ENCODE measurements at regions not wholly inside any gene's neighbourhood (a gene's known extent, or its start where the extent isn't known, plus 50 kb on each side); places are given as distances from the start of the nearest gene placed in this dataset.
"Not testable (repeated sequence)": the region's sequence is repeated elsewhere in the genome, so short reads cannot be mapped to it uniquely, and the experiment has no call there.

DNA sequence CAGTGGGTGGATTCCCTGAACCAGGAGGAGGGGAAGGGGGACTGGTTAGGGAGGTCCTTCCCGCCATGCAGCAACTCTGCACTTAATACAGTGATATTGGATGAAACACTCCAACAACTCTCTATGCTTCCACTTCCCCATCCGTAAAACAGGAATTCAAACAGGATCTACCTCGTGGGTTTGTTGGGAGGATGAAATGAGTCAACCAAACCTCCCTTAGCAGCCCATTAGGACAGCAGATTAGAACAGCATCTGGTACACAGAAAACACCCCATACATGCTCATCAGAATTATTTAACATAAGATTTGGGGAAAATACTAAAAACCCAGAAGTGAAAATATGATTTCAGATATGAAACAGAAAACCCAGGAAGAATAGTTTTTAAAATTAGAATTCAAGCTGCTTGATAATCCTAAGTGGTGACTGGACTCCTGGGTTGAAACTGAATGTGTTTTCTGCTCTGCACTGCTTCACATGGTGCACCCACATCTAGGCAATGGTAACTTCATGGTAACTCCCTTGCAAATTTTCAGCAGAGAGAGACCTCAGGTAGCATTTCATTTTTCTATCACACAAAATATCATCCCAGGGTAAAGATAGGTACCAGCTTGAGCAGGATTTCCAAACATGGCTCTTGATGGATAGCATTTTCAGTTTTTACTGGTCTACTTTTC, 326.8 kb upstream of the FRG2C start:
- intact Hi-C loops (cut with DNase I): no loop called here
- no peak for ATAC-seq (ENCODE audit: poor library complexity)
- no peak for DNase-seq

DNA sequence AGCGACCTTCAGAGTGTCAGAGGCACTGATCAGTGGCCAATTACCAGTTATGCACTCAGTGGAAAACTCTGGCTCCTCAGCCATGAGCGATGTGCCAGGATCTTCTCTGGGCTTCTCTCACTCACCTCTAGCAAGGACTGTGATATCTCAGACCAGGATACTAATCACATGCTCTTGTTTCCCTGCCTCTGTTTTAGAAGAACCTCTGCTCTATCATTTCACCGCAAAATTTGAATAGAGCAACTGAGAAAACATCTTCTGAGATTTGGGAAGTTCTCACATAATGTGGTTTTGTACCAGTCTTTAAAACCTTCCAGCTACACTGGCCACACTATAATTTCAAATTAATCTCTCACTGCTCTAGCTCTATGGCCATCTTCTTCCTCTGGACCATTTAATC, 325.8 kb upstream of the FRG2C start:
- DNase-seq: no peak
- intact Hi-C loops (cut with DNase I): no loop called here
- ATAC-seq (ENCODE audit: poor library complexity): no peak

DNA sequence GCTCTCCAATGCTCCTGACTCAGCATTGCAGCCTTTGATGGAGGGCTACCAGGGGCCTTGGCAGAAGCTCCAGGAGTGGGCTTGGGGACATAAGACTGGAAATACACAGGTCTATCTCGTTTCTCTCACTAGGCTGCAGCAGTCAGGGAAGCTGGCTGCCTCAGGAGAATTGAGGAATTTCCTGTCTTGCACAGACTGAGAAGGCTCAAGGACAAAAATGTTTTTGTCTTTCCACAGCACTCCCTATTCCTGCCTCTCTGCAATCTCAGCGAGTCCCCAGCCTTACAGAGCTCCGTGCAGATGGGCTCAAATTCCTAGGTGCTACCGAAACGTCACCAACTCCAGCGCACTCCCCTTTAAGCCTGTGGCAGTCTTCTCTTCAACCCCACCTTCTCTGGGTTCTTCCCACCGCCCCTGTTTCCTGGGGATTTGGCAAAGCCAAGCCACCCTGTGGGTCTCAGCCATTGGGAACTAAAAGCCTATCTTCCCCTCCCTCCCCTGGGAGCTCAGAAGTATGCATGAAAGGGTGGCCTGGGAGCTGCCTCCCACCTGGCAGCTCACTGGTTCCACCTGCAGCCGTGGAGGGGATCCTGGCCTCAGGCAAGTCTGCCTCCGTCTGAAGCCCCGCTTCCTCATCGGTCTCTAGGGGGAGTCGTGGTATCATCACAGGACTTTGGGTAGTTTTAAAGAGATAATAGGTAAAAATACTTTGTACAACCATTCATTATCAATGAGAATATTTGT, 322.6 kb upstream of the FRG2C start:
- DNase-seq (no peak), ATAC-seq (ENCODE audit: poor library complexity) (peak; percentile 34)
- intact Hi-C loops (cut with DNase I): no loop called here

DNA sequence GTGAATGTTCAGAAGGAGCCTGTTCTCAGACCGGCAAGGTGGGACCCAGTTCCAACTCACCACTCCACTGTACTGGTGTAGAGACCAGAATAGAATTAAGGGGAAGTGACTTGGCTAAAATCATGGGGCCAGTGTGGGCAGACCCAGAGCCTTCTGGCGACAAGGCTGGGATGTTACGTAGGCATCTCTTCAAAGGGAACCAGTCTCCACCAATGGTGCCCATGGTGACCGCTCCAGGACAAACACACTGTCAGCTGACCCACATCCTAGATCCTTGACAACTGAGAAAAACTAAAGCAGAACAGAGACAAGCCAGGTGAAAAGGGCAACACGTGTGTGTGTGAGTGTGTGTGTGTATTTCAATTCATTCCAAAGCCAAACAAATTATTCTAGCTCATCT, 321.7 kb upstream of the FRG2C start:
- DNase-seq (no peak), ATAC-seq (ENCODE audit: poor library complexity) (peak; percentile 15)
- intact Hi-C loops (cut with DNase I): no loop called here

DNA sequence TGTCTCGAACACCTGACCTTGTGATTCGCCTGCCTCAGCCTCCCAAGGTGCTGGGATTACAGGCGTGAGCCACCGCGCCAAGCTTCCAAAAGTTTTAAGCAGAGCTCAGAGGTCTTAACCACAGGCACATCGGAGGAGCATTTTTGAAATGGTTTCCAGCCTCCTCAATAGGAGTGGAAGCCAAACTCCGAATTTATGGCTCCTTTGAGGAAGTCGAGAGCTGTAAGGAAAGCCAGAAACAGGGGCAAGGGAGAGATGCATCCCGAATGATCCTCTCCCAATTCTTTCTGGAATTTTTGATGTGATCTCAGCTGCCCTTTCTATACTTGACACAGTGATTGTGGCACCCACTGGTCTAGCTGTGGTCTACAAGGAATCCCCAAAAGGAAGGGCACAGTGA, 313.6 kb upstream of the FRG2C start:
- DNase-seq; ATAC-seq (ENCODE audit: poor library complexity); intact Hi-C loops (cut with DNase I): not testable (repeated sequence)

DNA sequence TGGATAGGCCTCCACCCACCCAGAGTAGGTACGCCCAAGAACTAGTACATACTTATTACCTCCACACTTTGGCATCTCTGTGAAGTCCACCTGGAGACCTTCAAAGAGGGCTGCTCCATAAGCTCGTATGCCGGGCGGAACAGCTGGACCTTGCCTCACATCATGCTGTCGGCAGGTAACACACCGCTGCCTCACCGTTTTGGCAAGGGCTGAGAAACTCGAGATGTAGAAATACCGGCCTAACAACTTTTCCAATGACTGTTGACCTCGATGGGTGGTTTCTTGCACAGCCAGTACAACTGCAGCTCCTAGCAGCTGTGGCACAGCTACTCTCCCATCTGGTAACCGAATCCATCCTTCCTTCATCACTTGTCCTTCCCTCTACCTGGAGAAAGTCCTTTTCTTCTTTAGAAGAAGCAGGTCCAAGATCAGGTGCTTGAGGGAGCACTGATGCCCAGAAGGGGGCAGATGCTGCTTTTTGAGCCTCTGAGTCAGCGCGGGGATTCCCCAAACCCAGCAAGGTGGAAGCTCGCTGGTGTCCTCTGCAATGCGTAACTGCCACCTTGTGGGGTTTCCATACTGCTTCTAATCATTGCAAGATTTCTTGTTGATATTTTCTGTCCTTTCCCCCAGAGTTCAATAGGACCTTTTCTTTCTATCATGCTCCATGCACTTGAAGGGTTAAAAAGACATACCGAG, 301.9 kb upstream of the FRG2C start:
- intact Hi-C loops (cut with DNase I): not testable (repeated sequence)

DNA sequence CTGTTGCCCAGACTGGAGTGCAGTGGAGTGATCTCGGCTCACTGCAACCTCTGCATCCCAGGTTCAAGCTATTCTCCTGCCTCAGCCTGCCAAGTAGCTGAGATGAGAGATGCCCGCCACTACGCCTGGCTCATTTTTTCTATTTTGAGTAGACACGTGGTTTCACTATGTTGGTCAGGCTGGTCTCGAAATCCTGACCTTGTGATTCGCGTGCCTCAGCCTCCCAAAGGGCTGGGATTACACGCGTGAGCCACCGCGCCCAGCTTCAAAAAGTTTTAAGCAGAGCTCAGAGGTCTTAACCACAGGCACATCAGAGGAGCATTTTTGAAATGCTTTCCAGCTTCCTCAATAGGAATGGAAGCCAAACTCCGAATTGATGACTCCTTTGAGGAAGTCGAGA, 291.2 kb upstream of the FRG2C start:
- ATAC-seq (ENCODE audit: poor library complexity); intact Hi-C loops (cut with DNase I); DNase-seq: not testable (repeated sequence)

More for the DNA sequence above, 301.9 kb upstream of the FRG2C start:
- DNase-seq; ATAC-seq (ENCODE audit: poor library complexity): not testable (repeated sequence)

DNA sequence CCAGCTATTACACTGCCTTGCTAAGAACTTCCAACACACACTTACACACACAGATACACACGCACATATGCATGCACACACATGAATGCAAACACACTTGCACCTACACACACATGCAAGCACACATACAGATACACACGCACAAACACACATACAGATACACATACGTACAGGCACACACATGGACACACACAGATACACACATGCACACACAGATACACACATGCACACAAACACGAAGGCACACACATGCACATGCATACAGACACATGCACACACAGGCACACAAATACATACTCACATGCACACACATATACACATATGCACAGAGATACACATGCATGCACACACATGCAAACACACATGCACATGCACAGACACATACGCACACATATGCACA, 284.3 kb upstream of the FRG2C start:
- DNase-seq; ATAC-seq (ENCODE audit: poor library complexity); intact Hi-C loops (cut with DNase I): not testable (repeated sequence)

DNA sequence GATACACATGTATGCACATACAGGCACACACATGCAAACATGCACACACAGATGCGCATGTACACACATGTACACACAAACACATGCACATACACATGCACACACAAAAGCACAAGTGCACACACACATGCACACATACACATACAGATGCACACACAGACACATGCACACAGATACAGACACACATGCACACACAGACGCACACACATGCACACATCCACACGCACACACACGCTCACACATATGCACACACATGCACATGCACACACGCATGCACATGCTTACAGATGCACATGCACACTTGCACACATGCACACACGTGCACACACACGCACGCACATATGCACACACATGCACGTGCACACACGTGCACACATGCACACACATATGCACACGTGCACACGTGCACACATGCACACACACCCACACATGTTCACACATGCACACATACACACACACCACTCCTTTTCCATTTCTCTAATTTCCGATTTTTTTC, 283.8 kb upstream of the FRG2C start:
- ATAC-seq (ENCODE audit: poor library complexity) (no peak), DNase-seq (no peak)
- intact Hi-C loops (cut with DNase I): no loop called here

DNA sequence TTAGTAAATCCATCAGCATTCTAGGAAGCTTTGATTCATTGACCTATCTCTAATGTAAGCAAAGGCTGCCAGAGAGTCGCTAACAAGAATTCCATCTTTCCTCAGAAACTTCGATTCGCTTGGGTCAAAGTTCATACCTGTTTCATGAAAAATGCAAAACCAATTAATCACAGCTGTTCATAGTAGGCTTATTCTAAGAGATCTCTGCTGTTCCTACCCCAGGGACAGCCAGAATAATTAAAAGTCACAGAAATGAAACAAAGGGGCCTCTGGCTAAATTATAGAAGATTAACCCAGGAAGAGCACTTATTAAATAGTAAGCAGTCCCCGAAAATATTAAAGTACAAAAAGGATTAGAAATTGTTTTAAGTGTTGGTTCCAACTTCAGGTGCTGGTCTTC, 280.1 kb upstream of the FRG2C start:
- DNase-seq; ATAC-seq (ENCODE audit: poor library complexity); intact Hi-C loops (cut with DNase I): not testable (repeated sequence)

DNA sequence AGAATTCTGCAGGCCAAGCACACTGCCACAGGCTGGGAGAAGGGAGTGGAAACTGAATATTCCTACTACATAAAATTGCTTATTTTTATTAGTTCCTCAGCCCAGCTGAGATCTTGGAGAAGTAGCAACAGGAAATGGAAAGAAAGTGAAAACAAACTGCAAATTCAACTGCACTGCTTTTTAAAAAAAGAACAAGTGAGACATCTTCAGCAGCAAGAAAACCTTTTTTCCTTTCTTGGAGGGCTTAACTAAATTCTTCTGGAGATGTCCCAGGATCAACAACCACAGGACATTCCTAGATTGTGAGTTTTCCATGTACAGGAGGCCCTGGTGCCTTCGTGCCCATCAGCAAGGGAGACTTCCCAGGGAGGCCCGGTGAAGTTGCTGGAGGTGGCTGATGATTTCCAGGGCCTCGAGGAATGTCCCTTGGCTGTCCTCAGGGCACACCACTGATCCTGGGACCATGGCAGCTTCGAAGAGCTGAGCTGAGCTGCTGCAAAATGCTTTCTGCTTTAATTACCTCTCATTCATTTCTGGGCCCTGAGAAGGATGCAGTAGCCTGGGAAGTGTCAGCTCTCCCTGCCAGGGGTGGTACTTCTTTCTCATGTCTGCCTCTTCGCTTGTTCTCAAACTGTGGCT, 275.5 kb upstream of the FRG2C start:
- DNase-seq; intact Hi-C loops (cut with DNase I); ATAC-seq (ENCODE audit: poor library complexity): not testable (repeated sequence)

DNA sequence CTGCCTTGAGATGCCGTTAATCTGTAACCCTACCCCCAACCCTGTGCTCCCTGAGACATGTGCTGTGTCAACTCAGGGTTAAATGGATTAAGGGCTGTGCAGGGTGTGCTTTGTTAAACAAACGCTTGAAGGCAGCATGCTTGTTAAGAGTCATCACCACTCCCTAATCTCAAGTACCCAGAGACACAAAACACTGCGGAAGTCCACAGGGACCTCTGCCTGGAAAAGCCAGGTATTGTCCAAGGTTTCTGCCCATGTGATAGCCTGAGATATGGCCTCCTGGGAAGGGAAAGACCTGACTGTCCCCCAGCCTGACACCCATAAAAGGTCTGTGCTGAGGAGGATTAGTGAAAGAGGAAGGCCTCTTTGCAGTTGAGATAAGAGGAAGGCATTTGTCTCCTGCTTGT, 270.8 kb upstream of the FRG2C start:
- intact Hi-C loops (cut with DNase I); ATAC-seq (ENCODE audit: poor library complexity); DNase-seq: not testable (repeated sequence)

DNA sequence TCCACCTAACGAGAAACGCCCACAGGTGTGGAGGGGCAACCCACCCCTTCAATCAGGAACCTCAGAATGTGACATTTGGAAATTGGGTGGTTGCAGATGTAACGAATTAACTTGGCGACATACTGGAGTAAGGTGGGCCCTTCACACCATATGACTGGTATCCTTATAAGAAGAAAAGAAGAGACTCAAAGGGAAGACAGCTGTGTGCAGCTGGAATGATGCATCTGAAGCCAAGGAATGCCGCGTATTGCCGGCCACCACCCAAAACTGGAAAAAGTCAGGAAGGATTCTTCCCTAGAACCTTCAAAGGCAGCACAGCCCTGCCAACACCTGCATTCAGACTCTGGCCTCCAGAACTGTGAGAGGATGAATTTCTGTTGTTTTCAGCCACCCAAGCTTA, 270.0 kb upstream of the FRG2C start:
- ATAC-seq (ENCODE audit: poor library complexity); intact Hi-C loops (cut with DNase I); DNase-seq: not testable (repeated sequence)

DNA sequence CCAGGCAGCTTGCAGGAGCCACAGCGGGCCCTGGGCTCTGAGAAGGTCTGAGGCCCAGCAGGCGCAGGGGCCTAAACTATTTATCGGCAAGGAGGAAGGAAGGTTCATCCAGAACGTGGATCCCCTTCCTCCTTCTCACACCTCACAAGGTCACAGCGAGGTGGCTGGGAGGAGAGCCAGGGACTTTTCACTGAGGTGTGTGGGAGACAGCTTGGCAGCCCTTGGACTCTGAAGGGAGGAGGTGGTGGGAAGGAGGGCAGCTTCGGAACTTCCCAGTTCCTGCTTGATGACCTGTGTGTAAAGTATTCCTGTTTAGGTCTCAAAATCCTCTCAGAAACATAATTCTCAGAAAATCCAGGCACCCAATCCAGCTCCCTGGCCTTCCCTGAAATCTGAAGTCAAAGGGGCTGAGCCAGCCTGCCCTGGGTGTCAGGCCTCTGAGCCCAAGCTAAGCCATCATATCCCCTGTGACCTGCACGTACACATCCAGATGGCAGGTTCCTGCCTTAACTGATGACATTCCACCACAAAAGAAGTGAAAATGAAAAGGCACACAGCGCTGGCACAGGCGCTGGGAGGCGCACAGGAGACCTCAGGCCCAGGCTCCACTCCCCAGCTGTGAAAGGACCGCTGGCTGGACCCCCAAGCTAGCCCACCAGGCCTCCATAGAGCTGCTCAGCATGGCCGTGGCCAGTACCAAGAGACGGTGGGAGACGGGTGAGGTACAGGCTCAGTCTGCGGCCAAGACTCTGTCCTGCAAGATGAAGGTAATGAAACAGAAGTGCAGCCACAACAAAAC, 269.4 kb upstream of the FRG2C start:
- intact Hi-C loops (cut with DNase I); ATAC-seq (ENCODE audit: poor library complexity): not testable (repeated sequence)
- DNase-seq: peak; percentile 52

DNA sequence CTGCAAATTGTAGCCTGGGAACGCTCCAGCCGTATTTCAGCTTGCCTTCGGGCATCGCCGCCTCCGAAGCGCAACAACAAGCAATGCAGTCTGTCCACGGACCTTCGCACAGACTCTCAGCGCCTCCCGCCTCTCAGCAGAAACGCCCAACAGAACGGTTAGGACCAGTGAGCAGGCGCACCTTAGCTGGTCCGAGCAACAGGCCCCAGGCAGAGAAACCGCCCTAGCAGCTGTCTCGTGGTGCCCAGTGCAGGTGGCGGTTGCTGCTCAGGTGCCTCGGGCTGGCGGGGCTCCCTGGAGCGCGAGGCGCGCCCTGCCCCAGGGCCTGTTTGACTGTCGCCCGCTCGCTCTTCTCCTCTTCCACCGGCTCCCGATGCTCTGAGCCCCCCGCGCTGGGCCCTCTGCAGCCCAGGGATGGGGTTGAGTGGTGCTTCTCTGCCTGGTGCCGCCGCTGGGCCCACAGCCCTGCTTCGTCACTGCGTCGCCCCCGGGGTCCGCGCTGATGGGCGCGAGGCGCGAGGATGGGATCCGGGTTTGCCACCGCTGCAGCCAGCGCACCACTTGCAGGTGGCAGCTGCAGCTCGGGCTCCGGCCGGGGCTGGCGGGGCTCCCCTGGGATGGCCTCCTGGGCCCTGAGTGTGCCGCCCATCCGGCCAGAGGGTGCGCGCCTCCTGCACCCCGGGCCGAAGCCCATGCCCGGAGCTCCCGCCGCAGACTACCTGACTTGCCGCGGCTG, 268.4 kb upstream of the FRG2C start:
- ATAC-seq (ENCODE audit: poor library complexity) (no peak), DNase-seq (no peak)
- intact Hi-C loops (cut with DNase I): no loop called here

DNA sequence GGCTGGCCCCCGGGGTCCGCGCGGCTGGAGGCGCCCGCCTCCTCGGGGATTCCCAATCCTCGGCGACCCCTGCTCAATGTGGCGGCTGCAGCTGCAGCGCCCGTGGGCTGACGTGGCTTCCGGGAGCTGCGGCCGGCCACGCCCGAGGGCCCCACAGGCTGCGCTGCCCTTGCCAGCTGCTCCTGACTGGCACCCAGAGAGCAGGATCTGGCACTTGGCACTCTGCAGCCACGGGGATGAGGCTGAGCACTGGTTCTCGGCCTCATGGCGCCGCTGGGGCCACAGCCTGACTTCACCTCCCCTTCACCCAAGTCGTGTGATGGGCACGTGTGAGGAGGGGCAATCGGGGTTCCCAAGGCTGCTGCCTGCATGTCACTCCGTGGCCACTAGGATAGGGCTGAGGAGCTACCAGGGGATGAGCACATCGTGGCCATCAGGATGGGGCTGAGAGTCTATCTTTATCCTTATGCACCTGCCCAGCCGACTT, 267.8 kb upstream of the FRG2C start:
- intact Hi-C loops (cut with DNase I): no loop called here
- ATAC-seq (ENCODE audit: poor library complexity): no peak
- no peak for DNase-seq

DNA sequence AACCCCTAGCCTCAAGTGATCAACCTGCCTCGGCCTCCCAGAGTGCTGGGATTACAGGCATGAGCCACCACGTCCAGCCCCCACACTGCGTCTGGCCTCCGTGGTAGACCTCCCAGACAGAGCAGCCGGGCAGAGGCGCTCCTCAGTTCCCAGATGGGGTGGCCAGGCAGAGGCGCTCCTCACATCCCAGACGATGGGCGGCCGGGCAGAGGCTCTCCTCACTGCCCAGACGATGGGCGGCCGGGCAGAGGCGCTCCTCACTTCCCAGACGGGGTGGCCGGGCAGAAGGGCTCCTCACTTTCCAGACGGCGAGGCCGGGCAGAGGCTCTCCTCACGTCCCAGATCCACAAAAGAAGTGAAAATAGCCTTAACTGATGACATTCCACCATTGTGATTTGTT, 266.6 kb upstream of the FRG2C start:
- intact Hi-C loops (cut with DNase I); DNase-seq; ATAC-seq (ENCODE audit: poor library complexity): not testable (repeated sequence)

Measured in Right ventricle myocardium superior (tissue), 1 donor.